Osteocyte (in vitro differentiated cells): ENCODE measurements at regions not wholly inside any gene's neighbourhood (a gene's known extent, or its start where the extent isn't known, plus 50 kb on each side); places are given as distances from the start of the nearest gene placed in this dataset.

Experiments used
- DNase-seq: peaks from one replicate; pipeline ENCODE4 v3.0.0; 2021; ENCODE audit warnings: mixed read lengths; ENCODE audit not compliant: unreplicated experiment; ENCODE audit errors: extremely low spot score
- H3K27ac Mint-ChIP-seq: one replicate; pipeline ENCODE4 v1.8.0; 2021; ENCODE audit warnings: mild to moderate bottlenecking, mixed read lengths; ENCODE audit not compliant: unreplicated experiment
- H3K27me3 Mint-ChIP-seq: one replicate; pipeline ENCODE4 v1.8.0; 2021; ENCODE audit warnings: mixed read lengths; ENCODE audit not compliant: unreplicated experiment
- H3K36me3 Mint-ChIP-seq: one replicate; pipeline ENCODE4 v1.8.0; 2021; ENCODE audit warnings: mixed read lengths; ENCODE audit not compliant: unreplicated experiment
- H3K4me1 Mint-ChIP-seq: one replicate; pipeline ENCODE4 v1.8.0; 2021; ENCODE audit warnings: mixed read lengths; ENCODE audit not compliant: unreplicated experiment
- H3K4me3 Mint-ChIP-seq: one replicate; pipeline ENCODE4 v1.8.0; 2021; ENCODE audit warnings: mild to moderate bottlenecking, moderate library complexity, mixed read lengths; ENCODE audit not compliant: unreplicated experiment
- H3K9me3 Mint-ChIP-seq: one replicate; pipeline ENCODE4 v1.8.0; 2021; ENCODE audit warnings: mixed read lengths; ENCODE audit not compliant: unreplicated experiment
- CTCF ChIP-seq: fragments of 200-600 bp; sonication (generic); IDR thresholded peaks from 2 replicates; pipeline ENCODE4 v1.5.0; 2021; ENCODE audit warnings: antibody characterized with exemption, mild to moderate bottlenecking, moderate library complexity

- Mint-ChIP-seq H3K27me3 (no peaks in the 10 kb centered on the region), H3K4me3 (no peak overlapping the region)
Observed at GRCh38 chr7:156022483-156023459, 210.5 kb upstream of the SHH start.

GRCh38 chr7:156021471-156021870 lies 209.2 kb upstream of the SHH start:
- DNase-seq: peak; percentile 78
- Mint-ChIP-seq H3K27me3 (no peaks in the 10 kb centered on the region), H3K27ac (no peak overlapping the region), H3K4me3 (no peak overlapping the region), H3K36me3 (no peaks in the 10 kb centered on the region), H3K9me3 (peaks cover 18% of the 10 kb centered on the region), H3K4me1 (no peaks in the 10 kb centered on the region)
- TF ChIP-seq CTCF: no peak

More at GRCh38 chr7:156022483-156023459, 210.5 kb upstream of the SHH start:
- TF ChIP-seq CTCF: no peak
- Mint-ChIP-seq H3K36me3 (no peaks in the 10 kb centered on the region), H3K9me3 (peaks cover 18% of the 10 kb centered on the region), H3K27ac (no peak overlapping the region), H3K4me1 (no peaks in the 10 kb centered on the region)
- DNase-seq: peak; percentile 68

DNA sequence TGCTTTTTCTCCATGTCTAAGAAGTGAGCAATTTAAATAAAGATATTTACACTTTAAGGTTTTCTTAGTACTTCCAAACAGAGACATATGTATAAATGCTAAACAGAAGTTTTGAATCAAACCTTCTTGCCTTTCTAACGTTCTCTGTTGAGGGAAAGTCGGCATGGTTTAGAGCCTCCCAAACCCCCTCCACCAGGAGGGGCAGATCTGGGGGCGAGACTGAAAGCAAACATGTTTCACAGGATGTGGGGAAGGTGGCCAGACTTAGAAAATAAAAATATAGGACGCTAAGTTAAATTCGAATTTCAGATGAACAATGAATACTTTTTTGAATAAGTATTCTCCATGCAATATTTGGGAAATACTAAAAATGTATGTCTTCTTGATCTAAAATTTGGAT lies 208.3 kb upstream of the SHH start:
- DNase-seq: peak; percentile 59
- no peaks in the 10 kb centered on the region for H3K27me3 Mint-ChIP-seq
- no peak for TF ChIP-seq CTCF
- H3K9me3 Mint-ChIP-seq: peaks cover 18% of the 10 kb centered on the region
- no peaks in the 10 kb centered on the region for H3K4me1 Mint-ChIP-seq
- no peaks in the 10 kb centered on the region for H3K36me3 Mint-ChIP-seq
- H3K4me3 Mint-ChIP-seq: no peak overlapping the region
- no peak overlapping the region for H3K27ac Mint-ChIP-seq

DNA sequence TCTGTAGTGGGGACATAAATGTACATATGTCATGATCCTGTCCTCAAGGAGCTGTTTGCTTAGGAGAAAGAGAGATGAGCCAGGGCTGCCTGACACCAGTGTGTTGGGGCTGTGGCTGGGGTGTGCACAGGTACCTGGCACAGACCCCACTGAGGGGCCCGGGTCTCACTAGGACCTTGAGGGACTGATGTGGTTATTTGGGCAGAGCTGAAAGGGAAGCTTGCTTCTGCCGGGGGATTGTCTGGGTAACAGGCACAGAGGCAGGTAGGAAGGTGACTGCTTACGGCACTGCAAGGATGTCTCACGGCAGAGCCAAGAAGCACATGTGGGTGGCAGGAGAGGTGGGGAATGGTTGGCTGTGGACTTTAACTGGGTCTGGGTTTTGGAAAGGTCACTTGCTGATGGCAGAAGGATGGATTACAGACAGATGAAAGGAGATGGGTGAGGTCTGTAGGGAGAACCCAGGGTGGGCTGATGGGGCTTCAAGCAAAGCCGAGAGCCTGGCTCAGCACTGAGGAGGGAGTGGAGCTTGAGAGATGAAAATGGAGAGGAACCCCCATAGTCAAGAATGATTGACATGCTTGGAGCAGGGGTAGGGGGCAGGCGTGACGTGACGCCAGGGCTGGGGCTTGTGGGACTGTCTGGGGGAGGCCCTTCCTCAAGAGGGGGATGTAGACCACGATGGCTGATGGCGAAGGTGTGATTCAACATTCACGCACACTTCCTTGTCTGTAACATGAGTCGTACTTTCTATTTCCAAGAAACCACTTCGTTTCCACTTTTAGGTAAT lies 207.7 kb upstream of the SHH start:
- peak; percentile 68 for DNase-seq
- no peaks in the 10 kb centered on the region for H3K4me1 Mint-ChIP-seq
- no peaks in the 10 kb centered on the region for H3K36me3 Mint-ChIP-seq
- H3K4me3 Mint-ChIP-seq: no peak overlapping the region
- no peak for TF ChIP-seq CTCF
- peaks cover 18% of the 10 kb centered on the region for H3K9me3 Mint-ChIP-seq
- no peak overlapping the region for H3K27ac Mint-ChIP-seq
- H3K27me3 Mint-ChIP-seq: no peaks in the 10 kb centered on the region

- H3K36me3 Mint-ChIP-seq: no peaks in the 10 kb centered on the region
- H3K9me3 Mint-ChIP-seq: peaks cover 19% of the 10 kb centered on the region
- no peak overlapping the region for H3K4me3 Mint-ChIP-seq
- H3K27me3 Mint-ChIP-seq: no peaks in the 10 kb centered on the region
- no peak overlapping the region for H3K27ac Mint-ChIP-seq
- peak; percentile 65 for DNase-seq
- no peaks in the 10 kb centered on the region for H3K4me1 Mint-ChIP-seq
- no peak for TF ChIP-seq CTCF
Observed at GRCh38 chr7:156019308-156019707, 207.0 kb upstream of the SHH start.
